Progenitor cell of endocrine pancreas (in vitro differentiated cells): ENCODE measurements at regions not wholly inside any gene's neighbourhood (a gene's known extent, or its start where the extent isn't known, plus 50 kb on each side); places are given as distances from the start of the nearest gene placed in this dataset.
"Not testable (repeated sequence)": the region's sequence is repeated elsewhere in the genome, so short reads cannot be mapped to it uniquely, and the experiment has no call there.

ENCODE experiments used
- DNase-seq: peaks from one replicate; pipeline ENCODE4 v3.0.0; 2021; ENCODE audit warnings: low spot score; ENCODE audit not compliant: unreplicated experiment
- H3K27ac Mint-ChIP-seq: 2 replicates; pipeline ENCODE4 v1.8.0; 2021; ENCODE audit warnings: mild to moderate bottlenecking, moderate library complexity, mixed read lengths
- H3K27me3 Mint-ChIP-seq: 2 replicates; pipeline ENCODE4 v1.8.0; 2021; ENCODE audit warnings: mixed read lengths
- H3K36me3 Mint-ChIP-seq: 2 replicates; pipeline ENCODE4 v1.8.0; 2022; ENCODE audit warnings: mixed read lengths; ENCODE audit not compliant: insufficient read depth
- H3K4me1 Mint-ChIP-seq: 2 replicates; pipeline ENCODE4 v1.8.0; 2021; ENCODE audit warnings: low read depth, mixed read lengths
- H3K4me3 Mint-ChIP-seq: 2 replicates; pipeline ENCODE4 v1.8.0; 2021; ENCODE audit warnings: low read depth, mild to moderate bottlenecking, moderate library complexity, mixed read lengths
- H3K9me3 Mint-ChIP-seq: 2 replicates; pipeline ENCODE4 v1.8.0; 2021; ENCODE audit warnings: low read depth, mixed read lengths
- CTCF ChIP-seq: fragments of 200-600 bp; sonication (generic); IDR thresholded peaks from one replicate; pipeline ENCODE4 v1.5.0; 2021; ENCODE audit warnings: antibody characterized with exemption, mild to moderate bottlenecking; ENCODE audit not compliant: unreplicated experiment

DNA sequence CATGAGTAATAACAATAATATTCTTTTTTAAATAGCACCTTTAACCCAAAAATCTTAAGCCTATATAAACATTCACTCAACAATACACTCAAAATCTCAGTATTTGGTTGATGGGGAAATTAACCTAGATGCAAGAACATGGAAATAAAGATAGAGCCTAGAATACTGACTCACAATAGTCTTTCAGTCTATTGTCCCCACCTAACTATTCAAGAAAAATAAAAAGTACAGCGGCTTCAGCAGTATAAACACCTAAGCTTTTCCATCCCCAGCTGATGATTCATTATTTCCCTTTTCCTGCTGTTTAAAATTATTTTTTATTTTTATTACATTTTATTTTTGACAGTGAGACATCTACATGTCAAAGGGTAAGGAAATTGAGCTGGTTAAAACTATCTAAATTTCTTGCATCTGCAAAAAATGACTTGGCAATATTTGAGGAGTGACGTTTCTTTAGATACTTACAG lies 201.4 kb downstream of the FZD1 start:
- H3K4me1 Mint-ChIP-seq = no peaks in the 10 kb centered on the region
- no peaks in the 10 kb centered on the region for H3K9me3 Mint-ChIP-seq
- no peak overlapping the region for H3K27ac Mint-ChIP-seq
- H3K4me3 Mint-ChIP-seq = no peak overlapping the region
- DNase-seq = no peak
- no peaks in the 10 kb centered on the region for H3K36me3 Mint-ChIP-seq
- H3K27me3 Mint-ChIP-seq = no peaks in the 10 kb centered on the region
- TF ChIP-seq CTCF = no peak

- no peaks in the 10 kb centered on the region for H3K27me3 Mint-ChIP-seq
- no peak for DNase-seq
- H3K27ac Mint-ChIP-seq = no peak overlapping the region
- no peak overlapping the region for H3K4me3 Mint-ChIP-seq
- no peaks in the 10 kb centered on the region for H3K36me3 Mint-ChIP-seq
- TF ChIP-seq CTCF = no peak
- no peaks in the 10 kb centered on the region for H3K4me1 Mint-ChIP-seq
- H3K9me3 Mint-ChIP-seq = no peaks in the 10 kb centered on the region
Observed at GRCh38 chr7:91468256-91468655, 204.0 kb downstream of the FZD1 start.

GRCh38 chr7:91473619-91474018 lies 209.4 kb downstream of the FZD1 start:
- peaks cover 4% of the 10 kb centered on the region for H3K36me3 Mint-ChIP-seq
- no peaks in the 10 kb centered on the region for H3K4me1 Mint-ChIP-seq
- H3K27ac Mint-ChIP-seq = no peak overlapping the region
- DNase-seq = no peak
- H3K4me3 Mint-ChIP-seq = no peak overlapping the region
- no peaks in the 10 kb centered on the region for H3K27me3 Mint-ChIP-seq
- H3K9me3 Mint-ChIP-seq = peaks cover 14% of the 10 kb centered on the region
- no peak for TF ChIP-seq CTCF

- Mint-ChIP-seq H3K4me1 (no peaks in the 10 kb centered on the region), H3K36me3 (peaks cover 4% of the 10 kb centered on the region), H3K27ac (no peak overlapping the region), H3K4me3 (no peak overlapping the region), H3K27me3 (no peaks in the 10 kb centered on the region), H3K9me3 (peaks cover 14% of the 10 kb centered on the region)
- no peak for DNase-seq
- TF ChIP-seq CTCF = no peak
Observed at GRCh38 chr7:91474074-91474473, 209.8 kb downstream of the FZD1 start.

DNA sequence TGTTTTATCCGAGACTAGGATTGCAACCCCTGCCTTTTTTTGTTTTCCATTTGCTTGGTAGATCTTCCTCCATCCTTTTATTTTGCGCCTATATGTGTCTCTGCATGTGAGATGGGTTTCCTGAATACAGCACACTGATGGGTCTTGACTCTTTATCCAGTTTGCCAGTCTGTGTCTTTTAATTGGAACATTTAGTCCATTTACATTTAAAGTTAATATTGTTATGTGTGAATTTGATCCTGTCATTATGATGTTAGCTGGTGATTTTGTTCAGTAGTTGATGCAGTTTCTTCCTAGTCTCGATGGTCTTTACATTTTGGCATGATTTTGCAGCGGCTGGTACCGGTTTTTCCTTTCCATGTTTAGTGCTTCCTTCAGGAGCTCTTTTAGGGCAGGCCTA lies 216.2 kb downstream of the FZD1 start:
- DNase-seq, H3K9me3 Mint-ChIP-seq, H3K36me3 Mint-ChIP-seq, H3K27ac Mint-ChIP-seq, H3K4me1 Mint-ChIP-seq, H3K4me3 Mint-ChIP-seq, H3K27me3 Mint-ChIP-seq: not testable (repeated sequence)

DNA sequence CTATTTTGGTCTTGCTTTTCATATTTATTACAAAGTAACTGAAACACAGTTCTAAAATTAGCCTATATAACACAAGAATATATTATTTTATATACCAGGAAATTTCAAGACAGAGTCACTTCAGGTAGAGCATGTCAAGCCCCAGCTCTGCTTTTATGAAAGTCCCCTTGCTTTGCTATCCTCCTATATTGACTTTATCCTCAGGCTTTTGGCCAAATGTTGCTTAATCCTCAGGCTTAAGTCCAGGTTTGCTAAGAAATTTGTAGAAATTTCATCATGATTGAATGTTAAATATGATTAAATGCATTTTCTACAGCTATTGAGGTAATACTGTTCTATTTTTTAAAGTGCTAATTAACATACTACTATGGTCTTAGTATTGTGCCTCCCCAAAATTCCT lies 227.6 kb downstream of the FZD1 start:
- H3K27ac Mint-ChIP-seq = no peak overlapping the region
- no peaks in the 10 kb centered on the region for H3K27me3 Mint-ChIP-seq
- no peak for DNase-seq
- H3K9me3 Mint-ChIP-seq = peaks cover 7% of the 10 kb centered on the region
- H3K36me3 Mint-ChIP-seq = no peaks in the 10 kb centered on the region
- no peaks in the 10 kb centered on the region for H3K4me1 Mint-ChIP-seq
- TF ChIP-seq CTCF = no peak
- H3K4me3 Mint-ChIP-seq = no peak overlapping the region
